ENCODE measurements at regions not wholly inside any gene's neighbourhood (a gene's known extent, or its start where the extent isn't known, plus 50 kb on each side); places are given as distances from the start of the nearest gene placed in this dataset.

DNA sequence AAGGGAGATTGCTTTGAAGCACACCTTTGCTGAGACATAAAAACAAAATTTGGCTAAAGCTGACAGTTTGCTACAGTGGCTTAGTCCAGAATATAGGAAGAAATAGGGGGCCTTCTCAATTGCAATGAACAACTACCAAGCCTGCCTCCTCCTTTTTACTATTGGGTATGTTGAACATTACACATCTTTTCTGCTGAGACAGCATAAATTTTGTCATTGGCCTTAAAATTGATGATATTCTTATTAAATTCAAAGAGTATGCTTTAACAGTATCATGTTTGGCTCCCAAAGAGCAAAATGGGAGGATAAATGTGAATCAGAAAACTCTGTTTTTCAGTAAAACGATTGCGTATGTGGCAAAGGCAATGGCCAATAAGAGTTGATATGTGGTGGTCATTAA, 721.9 kb upstream of the IGFBP7 start:
- DNase-seq = no peak
- Mint-ChIP-seq H3K9me3 (ENCODE audit: unreplicated experiment) (no peaks in the 10 kb centered on the region), H3K4me1 (ENCODE audit: low read depth, unreplicated experiment) (no peaks in the 10 kb centered on the region), H3K4me3 (ENCODE audit: unreplicated experiment) (no peak overlapping the region), H3K27ac (ENCODE audit: unreplicated experiment) (no peak overlapping the region), H3K36me3 (ENCODE audit: unreplicated experiment) (no peaks in the 10 kb centered on the region), H3K27me3 (ENCODE audit: unreplicated experiment) (peaks cover 4% of the 10 kb centered on the region)
- TF ChIP-seq, protein P1, sequence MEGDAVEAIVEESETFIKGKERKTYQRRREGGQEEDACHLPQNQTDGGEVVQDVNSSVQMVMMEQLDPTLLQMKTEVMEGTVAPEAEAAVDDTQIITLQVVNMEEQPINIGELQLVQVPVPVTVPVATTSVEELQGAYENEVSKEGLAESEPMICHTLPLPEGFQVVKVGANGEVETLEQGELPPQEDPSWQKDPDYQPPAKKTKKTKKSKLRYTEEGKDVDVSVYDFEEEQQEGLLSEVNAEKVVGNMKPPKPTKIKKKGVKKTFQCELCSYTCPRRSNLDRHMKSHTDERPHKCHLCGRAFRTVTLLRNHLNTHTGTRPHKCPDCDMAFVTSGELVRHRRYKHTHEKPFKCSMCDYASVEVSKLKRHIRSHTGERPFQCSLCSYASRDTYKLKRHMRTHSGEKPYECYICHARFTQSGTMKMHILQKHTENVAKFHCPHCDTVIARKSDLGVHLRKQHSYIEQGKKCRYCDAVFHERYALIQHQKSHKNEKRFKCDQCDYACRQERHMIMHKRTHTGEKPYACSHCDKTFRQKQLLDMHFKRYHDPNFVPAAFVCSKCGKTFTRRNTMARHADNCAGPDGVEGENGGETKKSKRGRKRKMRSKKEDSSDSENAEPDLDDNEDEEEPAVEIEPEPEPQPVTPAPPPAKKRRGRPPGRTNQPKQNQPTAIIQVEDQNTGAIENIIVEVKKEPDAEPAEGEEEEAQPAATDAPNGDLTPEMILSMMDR (IDR thresholded peaks at IDR 0.05; ENCODE audit: partially characterized antibody, unreplicated experiment) = no peak

DNA sequence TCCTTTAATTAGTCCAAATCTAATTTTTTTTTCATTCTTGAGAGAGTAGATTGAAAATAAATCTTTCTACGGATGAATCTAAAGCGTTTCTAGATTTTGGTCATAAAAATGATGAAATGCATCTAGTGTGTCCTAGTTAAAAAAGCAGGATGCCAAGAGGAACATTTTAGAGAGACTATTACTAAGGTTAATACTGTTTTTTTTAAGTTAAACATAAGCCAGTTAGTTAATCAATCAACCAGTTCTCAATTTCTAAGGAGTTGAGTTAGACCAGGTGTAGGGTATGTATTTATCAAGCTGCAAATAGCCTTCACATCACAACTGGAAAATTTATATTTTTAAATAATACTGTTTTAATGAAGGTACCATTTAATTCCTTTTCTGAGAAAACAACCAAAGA, 679.5 kb upstream of the IGFBP7 start:
- Mint-ChIP-seq H3K36me3 (ENCODE audit: unreplicated experiment) (no peaks in the 10 kb centered on the region), H3K4me1 (ENCODE audit: low read depth, unreplicated experiment) (no peaks in the 10 kb centered on the region), H3K4me3 (ENCODE audit: unreplicated experiment) (no peak overlapping the region), H3K27me3 (ENCODE audit: unreplicated experiment) (no peaks in the 10 kb centered on the region), H3K27ac (ENCODE audit: unreplicated experiment) (no peak overlapping the region), H3K9me3 (ENCODE audit: unreplicated experiment) (no peaks in the 10 kb centered on the region)
- DNase-seq = no peak
- TF ChIP-seq, protein P1 (IDR thresholded peaks at IDR 0.05; ENCODE audit: partially characterized antibody, unreplicated experiment) = no peak

DNA sequence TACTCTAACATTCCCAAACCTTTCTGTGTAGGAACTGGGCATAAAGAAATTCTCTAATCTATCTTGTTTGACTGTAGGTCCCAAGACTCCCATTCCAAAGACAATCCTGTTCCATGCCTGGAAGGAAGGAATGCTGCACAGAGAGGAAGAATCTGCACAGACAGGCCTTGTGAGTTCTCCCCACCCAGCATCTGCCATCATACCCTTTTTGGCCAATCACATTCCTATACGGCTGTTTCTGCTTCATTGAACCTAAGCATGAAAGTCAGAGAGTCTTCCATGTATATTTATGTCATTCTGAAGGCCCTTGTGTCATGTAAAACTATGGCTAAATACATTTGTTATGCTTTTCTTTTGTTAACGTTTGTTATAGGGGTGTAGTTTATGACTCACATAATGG, 667.7 kb upstream of the IGFBP7 start:
- no peak overlapping the region for H3K27ac Mint-ChIP-seq (ENCODE audit: unreplicated experiment)
- TF ChIP-seq, protein P1 (IDR thresholded peaks at IDR 0.05; ENCODE audit: partially characterized antibody, unreplicated experiment) = no peak
- H3K27me3 Mint-ChIP-seq (ENCODE audit: unreplicated experiment) = no peaks in the 10 kb centered on the region
- no peak for DNase-seq
- H3K4me1 Mint-ChIP-seq (ENCODE audit: low read depth, unreplicated experiment) = no peaks in the 10 kb centered on the region
- no peak overlapping the region for H3K4me3 Mint-ChIP-seq (ENCODE audit: unreplicated experiment)
- H3K9me3 Mint-ChIP-seq (ENCODE audit: unreplicated experiment) = no peaks in the 10 kb centered on the region
- no peaks in the 10 kb centered on the region for H3K36me3 Mint-ChIP-seq (ENCODE audit: unreplicated experiment)

DNA sequence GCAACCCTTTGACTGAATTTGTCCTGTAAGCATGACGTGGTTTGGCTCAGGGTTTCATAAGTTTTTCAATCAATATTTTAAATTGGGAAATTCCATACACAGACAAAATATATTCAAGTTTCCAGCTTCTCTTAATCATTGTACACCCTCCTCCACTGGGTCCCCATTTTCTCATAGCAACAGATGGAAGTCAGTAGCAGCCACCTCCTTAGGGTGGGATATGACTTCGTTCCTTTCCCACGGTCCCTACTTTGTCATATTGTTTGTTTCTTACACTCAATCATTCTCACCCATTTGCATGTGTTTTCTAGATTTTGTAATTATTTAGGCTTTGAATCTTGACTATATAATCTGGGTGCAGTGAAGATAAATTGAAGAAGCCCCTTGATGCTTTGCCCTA, 664.5 kb upstream of the IGFBP7 start:
- H3K27me3 Mint-ChIP-seq (ENCODE audit: unreplicated experiment) = peaks cover 1% of the 10 kb centered on the region
- no peaks in the 10 kb centered on the region for H3K36me3 Mint-ChIP-seq (ENCODE audit: unreplicated experiment)
- DNase-seq = no peak
- no peaks in the 10 kb centered on the region for H3K4me1 Mint-ChIP-seq (ENCODE audit: low read depth, unreplicated experiment)
- H3K27ac Mint-ChIP-seq (ENCODE audit: unreplicated experiment) = no peak overlapping the region
- TF ChIP-seq, protein P1 (IDR thresholded peaks at IDR 0.05; ENCODE audit: partially characterized antibody, unreplicated experiment) = no peak
- no peaks in the 10 kb centered on the region for H3K9me3 Mint-ChIP-seq (ENCODE audit: unreplicated experiment)
- H3K4me3 Mint-ChIP-seq (ENCODE audit: unreplicated experiment) = no peak overlapping the region

DNA sequence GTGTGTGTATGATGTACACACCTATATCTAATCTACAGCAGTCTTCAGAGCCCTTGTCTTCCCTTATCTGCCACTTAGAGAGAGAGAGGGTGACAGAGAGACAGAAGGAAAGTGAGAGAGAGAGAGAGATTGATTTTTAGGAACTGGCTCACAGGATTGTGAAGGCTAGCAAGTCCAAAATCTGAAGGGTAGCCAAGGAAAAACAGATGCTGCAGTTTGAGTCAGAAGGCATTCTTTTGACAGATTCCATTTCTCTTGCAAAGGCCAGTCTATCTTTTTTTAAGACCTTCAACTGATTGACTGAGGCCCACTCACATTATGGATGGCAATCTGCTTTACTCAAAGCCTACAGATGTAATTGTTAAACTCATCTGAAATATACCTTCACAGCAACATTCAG, 664.0 kb upstream of the IGFBP7 start:
- H3K36me3 Mint-ChIP-seq (ENCODE audit: unreplicated experiment) = no peaks in the 10 kb centered on the region
- TF ChIP-seq, protein P1 (IDR thresholded peaks at IDR 0.05; ENCODE audit: partially characterized antibody, unreplicated experiment) = no peak
- H3K27me3 Mint-ChIP-seq (ENCODE audit: unreplicated experiment) = peaks cover 1% of the 10 kb centered on the region
- H3K4me1 Mint-ChIP-seq (ENCODE audit: low read depth, unreplicated experiment) = no peaks in the 10 kb centered on the region
- H3K9me3 Mint-ChIP-seq (ENCODE audit: unreplicated experiment) = no peaks in the 10 kb centered on the region
- H3K27ac Mint-ChIP-seq (ENCODE audit: unreplicated experiment) = no peak overlapping the region
- no peak overlapping the region for H3K4me3 Mint-ChIP-seq (ENCODE audit: unreplicated experiment)
- DNase-seq = no peak
